ENCODE measurements at regions not wholly inside any gene's neighbourhood (a gene's known extent, or its start where the extent isn't known, plus 50 kb on each side); places are given as distances from the start of the nearest gene placed in this dataset.
"Not testable (repeated sequence)": the region's sequence is repeated elsewhere in the genome, so short reads cannot be mapped to it uniquely, and the experiment has no call there.

GRCh38 chr14:106530423-106531107, 1004.2 kb downstream of the TMEM121 start:
- Histone ChIP-seq H3K79me2 (ENCODE audit: control insufficient read depth, insufficient read depth, low read length) (no peaks in the 10 kb centered on the region), H3K27ac (ENCODE audit: insufficient read depth, low read depth, low read length) (no peak overlapping the region), H3K9me1 (replicated peaks; ENCODE audit: control insufficient read depth, extremely low read depth, insufficient read depth, low read length) (no peaks in the 10 kb centered on the region), H3K9me3 (replicated peaks; ENCODE audit: control insufficient read depth, insufficient read depth, low read length) (no peaks in the 10 kb centered on the region), H4K20me1 (replicated peaks; ENCODE audit: control insufficient read depth, extremely low read depth, insufficient read depth, low read length) (no peaks in the 10 kb centered on the region), H3K4me2 (ENCODE audit: insufficient read depth, low read length) (no peak overlapping the region), H2AFZ (ENCODE audit: low read depth, low read length) (no peak overlapping the region), H3K27me3 (ENCODE audit: control insufficient read depth in 2 of 2, insufficient read depth in 2 of 2, low read length in 2 of 2) (no peaks in the 10 kb centered on the region), H3K9ac (replicated peaks; ENCODE audit: extremely low read depth, insufficient read depth, low read length) (no peak overlapping the region), H3K4me1 (ENCODE audit: control insufficient read depth, extremely low read depth, insufficient read depth, low read length) (no peaks in the 10 kb centered on the region), H3K36me3 (ENCODE audit: control insufficient read depth in 2 of 2, extremely low read depth in 1 of 2, insufficient read depth in 2 of 2, low read length in 2 of 2) (no peaks in the 10 kb centered on the region), H3K4me3 (replicated peaks in 1 of 3; ENCODE audit: insufficient read depth in 1 of 3, low read depth in 1 of 3, low read length in 3 of 3) (no peak overlapping the region)
- FAIRE-seq (no peak), DNase-seq (ENCODE audit: low read depth, low spot score) (no peak)
- intact Hi-C loops (cut with micrococcal nuclease): no loop called here
- ChIA-PET CTCF (no interaction called here), POLR2A (no interaction called here)
- BruUV-seq (replicated peaks): no TSS peak
- TF ChIP-seq GATA2 (IDR thresholded peaks at IDR 0.05; ENCODE audit: insufficient read depth, insufficient read length, low read depth, low read length) (no peak), FOS (IDR thresholded peaks at IDR 0.05; ENCODE audit: borderline replicate concordance, insufficient read depth, low read length) (no peak), MAX (IDR thresholded peaks at IDR 0.05; ENCODE audit: insufficient read depth, insufficient read length) (no peak), MYC (IDR thresholded peaks at IDR 0.05; ENCODE audit: low read depth, low read length) (no peak), JUN (IDR thresholded peaks at IDR 0.05; ENCODE audit: borderline replicate concordance, insufficient read depth, insufficient read length, low read depth) (no peak), POLR2AphosphoS5 (IDR thresholded peaks at IDR 0.05; ENCODE audit: insufficient read depth, low read depth, low read length) (no peak), POLR2A (IDR thresholded peaks at IDR 0.05; ENCODE audit: low read depth, low read length) (no peak), CTCF (IDR thresholded peaks at IDR 0.05; ENCODE audit: extremely low read depth in 1 of 2, insufficient read depth in 1 of 2, low read depth in 1 of 2, low read length in 2 of 2) (no peak), EZH2 (IDR thresholded peaks at IDR 0.05; ENCODE audit: borderline replicate concordance, low read depth, low read length, severe bottlenecking) (no peak)
- dilution Hi-C loops (cut with MboI; ENCODE audit: extremely low pct_ligation_motif_present, low sequenced_read_pairs): no loop called here

- H3K27ac ChIP-seq (ENCODE audit: insufficient read depth, low read depth, low read length); FAIRE-seq; H3K4me3 ChIP-seq (replicated peaks in 1 of 3; ENCODE audit: insufficient read depth in 1 of 3, low read depth in 1 of 3, low read length in 3 of 3); intact Hi-C loops (cut with micrococcal nuclease); H3K36me3 ChIP-seq (ENCODE audit: control insufficient read depth in 2 of 2, extremely low read depth in 1 of 2, insufficient read depth in 2 of 2, low read length in 2 of 2); CTCF ChIA-PET; H3K79me2 ChIP-seq (ENCODE audit: control insufficient read depth, insufficient read depth, low read length); H4K20me1 ChIP-seq (replicated peaks; ENCODE audit: control insufficient read depth, extremely low read depth, insufficient read depth, low read length); H3K27me3 ChIP-seq (ENCODE audit: control insufficient read depth in 2 of 2, insufficient read depth in 2 of 2, low read length in 2 of 2); H2AFZ ChIP-seq (ENCODE audit: low read depth, low read length); BruUV-seq (replicated peaks); POLR2A ChIA-PET; H3K9me1 ChIP-seq (replicated peaks; ENCODE audit: control insufficient read depth, extremely low read depth, insufficient read depth, low read length); H3K9ac ChIP-seq (replicated peaks; ENCODE audit: extremely low read depth, insufficient read depth, low read length); H3K4me2 ChIP-seq (ENCODE audit: insufficient read depth, low read length); dilution Hi-C loops (cut with MboI; ENCODE audit: extremely low pct_ligation_motif_present, low sequenced_read_pairs); H3K9me3 ChIP-seq (replicated peaks; ENCODE audit: control insufficient read depth, insufficient read depth, low read length); DNase-seq (ENCODE audit: low read depth, low spot score); H3K4me1 ChIP-seq (ENCODE audit: control insufficient read depth, extremely low read depth, insufficient read depth, low read length): not testable (repeated sequence)
These were observed 1011.2 kb downstream of the TMEM121 start for GRCh38 chr14:106537597-106537996.

All from endothelial cell of umbilical vein (primary cell).